Fibroblast of the conjunctiva (primary cell): ENCODE measurements at regions not wholly inside any gene's neighbourhood (a gene's known extent, or its start where the extent isn't known, plus 50 kb on each side); places are given as distances from the start of the nearest gene placed in this dataset.
"Not testable (repeated sequence)": the region's sequence is repeated elsewhere in the genome, so short reads cannot be mapped to it uniquely, and the experiment has no call there.

ENCODE experiments used
- DNase-seq: peaks from one replicate; pipeline ENCODE4 v3.0.0-alpha.2; 2010; ENCODE audit warnings: low read depth

DNA sequence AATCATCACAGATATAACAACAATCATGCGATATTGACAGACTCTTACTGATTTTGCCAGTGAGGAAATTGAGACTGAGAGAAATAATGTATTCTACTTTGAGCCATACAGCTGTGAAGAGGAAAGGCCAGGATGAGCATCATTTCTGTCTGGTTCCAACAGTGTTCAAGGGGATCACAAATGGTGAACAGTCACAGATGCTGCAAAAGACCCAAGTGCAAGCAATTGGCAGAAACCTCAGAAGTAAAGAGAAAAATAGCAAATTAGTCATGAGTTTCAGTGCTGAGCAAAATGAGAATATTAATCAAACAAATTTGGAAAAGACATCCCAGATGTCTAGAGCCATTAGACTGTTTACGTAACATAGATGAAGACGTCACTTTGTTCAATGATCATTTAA, 114.1 kb downstream of the RAB38 start:
- DNase-seq: no peak

DNA sequence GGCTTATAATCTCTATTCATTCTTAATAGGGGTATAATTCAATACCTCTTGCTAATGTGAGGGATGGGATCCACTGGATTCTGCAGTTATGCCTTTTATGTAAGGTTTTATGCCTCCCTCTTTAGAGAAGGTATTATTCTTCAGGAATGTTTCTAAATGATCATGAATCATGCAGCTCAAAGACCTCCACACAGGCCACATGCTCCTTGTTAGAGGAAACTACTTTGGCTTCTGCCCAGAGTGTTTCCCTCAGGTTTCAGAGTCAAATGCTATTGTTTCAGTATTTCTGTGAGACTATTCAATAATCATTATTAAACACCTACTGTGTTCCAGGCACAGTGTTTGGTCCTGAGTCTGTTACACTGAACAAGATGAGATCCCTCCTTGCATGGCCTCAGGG, 115.9 kb downstream of the RAB38 start:
- no peak for DNase-seq

DNA sequence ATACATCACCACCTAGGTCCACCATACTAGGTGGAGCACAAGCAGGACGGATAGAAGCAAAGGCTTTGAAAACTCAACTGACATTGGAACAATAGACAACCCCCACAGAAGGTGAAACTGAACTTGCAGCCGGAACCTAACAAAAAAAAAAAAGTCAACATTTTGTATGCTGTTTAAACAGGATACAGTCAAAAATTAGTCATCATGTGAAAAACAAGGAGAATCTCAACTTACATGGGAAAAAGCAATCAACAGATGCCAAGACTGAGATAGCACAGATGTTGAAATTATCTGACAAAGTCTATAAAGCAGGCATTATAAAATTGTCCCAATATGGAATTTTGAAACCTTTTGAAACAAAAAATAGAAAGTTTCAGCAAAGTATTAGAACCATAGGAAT, 123.8 kb downstream of the RAB38 start:
- DNase-seq: no peak

DNA sequence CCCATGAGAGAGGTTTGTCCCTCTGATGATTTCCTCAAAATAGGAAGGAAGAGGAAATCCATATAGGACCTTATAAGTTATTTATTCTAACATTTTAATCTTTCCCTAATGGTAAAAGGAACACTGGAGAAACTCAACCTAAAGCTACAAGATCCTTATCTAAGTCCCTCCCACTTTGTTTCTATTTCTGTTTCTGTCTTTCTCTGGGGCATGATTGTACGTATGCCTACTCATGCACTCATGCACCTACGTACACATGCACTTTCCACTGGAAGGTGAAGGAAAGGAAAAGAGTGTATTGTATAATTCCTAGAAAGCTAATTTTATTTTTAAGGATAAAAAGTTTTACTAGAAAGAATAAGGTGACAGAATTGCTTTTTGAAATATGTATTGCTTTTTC, 125.0 kb downstream of the RAB38 start:
- no peak for DNase-seq

DNA sequence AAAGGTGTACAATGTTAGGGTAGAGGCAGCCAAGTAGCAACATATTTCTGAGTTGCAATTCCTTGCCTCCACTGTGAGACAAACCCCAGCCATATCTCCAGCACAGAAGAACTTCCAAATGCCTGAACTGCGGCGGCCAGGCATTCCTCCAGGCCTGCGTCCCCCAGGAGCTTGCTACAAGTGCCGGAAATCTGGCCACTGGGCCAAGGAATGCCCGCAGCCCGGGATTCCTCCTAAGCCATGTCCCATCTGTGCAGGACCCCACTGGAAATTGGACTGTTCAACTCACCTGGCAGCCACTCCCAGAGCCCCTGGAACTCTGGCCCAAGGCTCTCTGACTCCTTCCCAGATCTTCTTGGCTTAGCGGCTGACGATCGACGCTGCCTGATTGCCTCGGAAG, 130.0 kb downstream of the RAB38 start:
- DNase-seq: not testable (repeated sequence)

DNA sequence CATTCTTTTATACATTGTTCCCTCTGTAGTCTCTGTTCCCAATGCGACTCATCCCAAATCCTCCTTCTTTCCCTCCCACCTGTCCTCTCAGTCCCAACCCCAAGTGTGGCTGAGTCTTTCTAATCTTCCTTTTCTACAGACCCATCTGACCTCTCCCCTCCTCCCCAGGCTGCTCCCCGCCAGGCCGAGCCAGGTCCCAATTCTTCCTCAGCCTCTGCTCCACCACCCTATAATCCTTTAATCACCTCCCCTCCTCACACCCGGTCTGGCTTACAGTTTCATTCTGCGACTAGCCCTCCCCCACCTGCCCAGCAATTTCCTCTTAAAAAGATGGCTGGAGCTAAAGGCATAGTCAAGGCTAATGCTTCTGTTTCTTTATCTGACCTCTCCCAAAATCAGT, 130.6 kb downstream of the RAB38 start:
- not testable (repeated sequence) for DNase-seq

DNA sequence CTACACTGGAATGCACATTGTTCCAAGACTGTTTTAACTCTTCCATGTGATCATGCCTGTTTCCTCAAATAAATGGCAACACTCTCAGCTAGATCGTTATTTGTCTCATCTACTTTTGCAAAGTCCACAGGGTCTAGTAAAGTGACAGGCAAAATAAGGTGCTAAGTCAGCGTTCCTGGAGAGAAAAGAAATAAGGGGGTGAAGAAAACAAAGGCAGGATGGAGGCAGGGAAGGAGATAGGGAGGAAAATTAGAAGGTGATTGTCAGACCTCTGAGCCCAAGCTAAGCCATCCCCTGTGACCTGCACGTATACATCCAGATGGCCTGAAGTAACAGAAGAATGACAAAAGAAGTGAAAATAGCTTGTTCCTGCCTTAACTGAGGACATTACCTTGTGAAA, 132.1 kb downstream of the RAB38 start:
- DNase-seq: no peak

DNA sequence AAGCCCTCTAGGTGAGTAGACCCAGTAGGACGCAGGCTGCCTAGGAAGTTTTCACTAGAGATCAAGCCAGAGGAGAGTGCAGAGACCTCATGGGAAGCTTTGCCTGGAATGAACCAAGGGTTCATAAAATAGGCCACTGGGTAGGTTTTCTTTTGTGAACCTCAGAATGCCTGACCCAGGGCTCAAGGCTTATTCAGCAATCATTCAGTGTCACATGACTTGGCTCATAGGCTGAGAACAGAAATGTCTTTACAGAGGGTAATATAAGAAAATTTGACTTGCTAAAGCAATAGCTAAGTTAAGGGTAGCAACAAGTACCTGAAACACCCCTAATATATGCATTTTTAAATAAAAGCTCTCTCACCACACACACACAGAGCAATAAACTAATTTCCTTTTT, 132.6 kb downstream of the RAB38 start:
- DNase-seq: no peak

DNA sequence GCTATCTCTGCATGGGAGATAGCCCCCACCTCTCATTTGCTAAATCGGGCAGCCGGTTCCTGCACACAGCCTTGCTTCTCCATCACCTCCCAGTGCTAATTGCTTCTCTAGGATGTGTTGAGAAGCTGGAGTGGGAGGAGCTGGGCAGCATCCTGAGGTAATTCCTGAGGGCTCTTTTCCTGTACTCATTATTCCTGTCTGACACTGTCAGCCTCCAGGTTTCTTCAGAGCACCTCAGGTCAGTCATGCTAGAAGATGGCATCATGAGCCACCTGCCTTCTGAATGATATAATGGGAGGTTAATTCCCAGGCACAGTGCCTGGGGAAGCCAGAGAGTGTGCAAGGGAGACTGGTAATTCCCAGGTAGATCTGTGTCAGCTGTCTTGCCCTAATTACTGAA, 133.0 kb downstream of the RAB38 start:
- no peak for DNase-seq

DNA sequence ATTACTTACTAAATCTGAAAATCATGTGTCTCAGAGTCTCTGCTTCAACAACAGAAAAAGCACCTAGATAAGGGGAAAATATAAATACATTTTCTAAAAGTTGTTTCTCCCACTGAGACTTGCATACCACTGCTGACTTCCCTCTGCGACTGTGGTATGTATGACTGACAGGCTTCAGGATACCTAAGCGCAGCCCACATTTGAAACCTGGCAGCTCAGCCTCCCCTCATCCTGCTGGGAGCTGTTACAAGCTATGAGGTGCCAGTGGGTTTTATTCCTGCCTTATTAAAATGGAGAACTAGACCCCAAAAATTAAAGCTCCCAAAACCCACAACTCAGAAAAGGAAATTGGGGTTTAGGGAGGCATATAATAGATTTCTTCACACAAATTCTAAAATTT, 133.6 kb downstream of the RAB38 start:
- DNase-seq: no peak

DNA sequence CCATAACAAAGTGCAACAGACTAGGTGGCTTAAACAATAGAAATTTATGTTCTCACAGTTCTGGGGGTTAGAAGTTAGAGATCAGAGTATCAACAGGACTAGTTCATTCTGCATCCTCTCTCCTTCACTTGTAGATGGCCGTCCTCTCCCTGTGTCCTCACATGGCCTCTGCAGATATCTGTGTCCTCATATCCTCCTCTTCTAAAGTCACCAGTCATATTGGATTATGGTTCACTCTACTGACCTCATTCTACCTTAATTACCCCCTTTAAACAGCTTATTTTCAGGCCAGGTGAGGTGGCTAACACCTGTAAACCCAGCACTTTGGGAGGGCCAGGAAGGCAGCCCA, 135.1 kb downstream of the RAB38 start:
- no peak for DNase-seq

DNA sequence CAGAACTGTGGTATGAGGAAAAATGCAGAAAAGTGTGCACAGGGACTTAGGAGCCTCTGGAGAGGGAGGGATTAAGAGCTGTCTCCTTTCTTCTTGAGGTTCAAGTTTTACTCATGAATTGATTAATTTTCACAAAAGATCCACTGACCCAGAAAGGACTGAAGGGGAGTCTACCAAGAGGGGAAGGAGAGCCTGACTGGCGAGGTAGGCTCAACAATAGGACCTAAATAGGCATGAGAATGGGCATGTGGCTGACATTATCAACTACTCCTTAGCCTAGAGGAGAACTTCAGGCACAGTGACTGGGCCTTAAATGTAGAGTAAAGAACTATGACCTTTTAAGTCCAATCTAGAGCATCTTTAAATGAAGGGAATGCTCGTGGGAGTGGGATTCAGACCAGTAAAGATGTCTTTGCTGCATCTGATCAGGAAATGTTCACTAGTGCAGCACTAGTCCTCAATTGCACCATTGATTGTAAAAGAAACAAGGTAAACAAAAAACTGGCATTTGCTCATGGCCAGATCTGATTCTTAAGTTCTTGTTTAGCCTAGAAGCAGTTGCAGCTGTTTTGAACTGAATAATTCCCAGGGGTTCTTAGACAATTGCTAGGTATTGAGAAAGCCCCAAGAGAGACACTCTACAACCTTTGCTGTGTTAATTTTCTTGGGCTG, 135.6 kb downstream of the RAB38 start:
- DNase-seq: no peak

DNA sequence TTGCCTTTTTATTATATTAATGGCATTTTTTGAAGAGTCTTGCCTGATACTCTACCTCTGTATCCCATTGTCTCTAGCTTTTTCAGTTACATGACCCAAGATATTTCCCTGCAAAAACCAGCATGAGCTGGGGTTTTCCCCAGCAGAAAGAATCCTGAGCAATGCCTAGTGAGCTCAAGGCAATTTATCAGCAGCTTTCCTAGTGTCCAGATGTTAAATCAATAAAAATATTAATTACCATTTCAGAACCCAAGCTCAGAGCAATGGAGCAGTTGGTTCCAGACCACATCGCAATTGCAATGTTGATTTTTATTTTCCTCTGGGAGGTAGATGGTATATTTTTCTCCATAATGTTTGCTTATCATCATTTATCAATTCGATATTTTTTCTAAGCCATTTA, 137.2 kb downstream of the RAB38 start:
- DNase-seq: no peak

DNA sequence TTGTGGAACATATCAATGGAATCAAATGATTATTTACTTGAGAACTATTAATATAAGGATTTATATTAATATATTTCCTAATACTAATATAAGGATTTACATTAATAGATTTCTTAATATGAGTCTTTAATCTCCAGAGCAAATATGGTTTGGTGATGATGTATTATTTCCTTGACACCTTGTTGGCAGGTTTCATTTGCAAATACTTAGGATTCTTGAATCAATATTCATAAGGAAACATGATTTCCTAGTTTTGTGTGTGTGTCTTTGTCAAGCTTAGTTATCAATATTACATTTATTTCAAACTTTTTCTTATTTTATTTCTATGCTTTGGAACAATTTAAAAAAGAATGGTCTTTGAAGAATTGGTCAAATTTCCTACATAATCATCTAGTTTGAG, 138.5 kb downstream of the RAB38 start:
- no peak for DNase-seq

DNA sequence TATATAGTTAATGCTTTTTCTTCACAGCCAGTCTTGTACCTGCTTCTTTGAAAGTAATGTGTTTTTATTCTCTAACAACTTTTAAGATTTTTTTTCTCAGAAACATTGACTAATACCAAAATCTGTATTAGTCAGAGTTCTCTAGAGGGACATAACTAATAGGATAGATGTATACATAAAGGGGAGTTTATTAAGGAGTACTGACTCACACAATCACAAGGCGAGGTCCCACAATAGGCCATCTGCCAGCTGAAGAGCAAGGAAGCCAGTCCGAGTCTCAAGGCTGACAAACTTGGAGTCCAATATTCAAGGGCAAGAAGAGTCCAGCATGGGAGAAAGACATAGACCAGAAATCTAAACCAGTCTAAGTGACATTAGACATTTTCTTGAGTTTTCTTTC, 140.0 kb downstream of the RAB38 start:
- DNase-seq: no peak

DNA sequence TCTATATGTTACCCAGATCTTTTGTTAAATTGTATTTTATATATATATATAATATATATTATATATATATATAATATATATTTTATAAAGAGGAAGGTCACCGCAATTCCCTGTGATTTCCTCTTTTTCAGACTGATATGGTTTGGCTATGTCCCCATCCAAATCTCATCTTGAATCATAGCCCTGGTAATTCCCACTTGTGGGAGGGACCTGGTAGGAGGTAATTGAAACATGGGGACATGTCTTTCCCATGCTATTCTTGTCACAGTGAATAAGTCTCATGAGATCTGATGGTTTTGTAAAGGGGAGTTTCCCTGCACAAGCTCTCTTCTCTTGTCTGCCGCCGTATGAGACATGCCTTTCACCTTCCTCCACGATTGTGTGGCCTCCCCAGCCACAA, 157.6 kb downstream of the RAB38 start:
- no peak for DNase-seq

DNA sequence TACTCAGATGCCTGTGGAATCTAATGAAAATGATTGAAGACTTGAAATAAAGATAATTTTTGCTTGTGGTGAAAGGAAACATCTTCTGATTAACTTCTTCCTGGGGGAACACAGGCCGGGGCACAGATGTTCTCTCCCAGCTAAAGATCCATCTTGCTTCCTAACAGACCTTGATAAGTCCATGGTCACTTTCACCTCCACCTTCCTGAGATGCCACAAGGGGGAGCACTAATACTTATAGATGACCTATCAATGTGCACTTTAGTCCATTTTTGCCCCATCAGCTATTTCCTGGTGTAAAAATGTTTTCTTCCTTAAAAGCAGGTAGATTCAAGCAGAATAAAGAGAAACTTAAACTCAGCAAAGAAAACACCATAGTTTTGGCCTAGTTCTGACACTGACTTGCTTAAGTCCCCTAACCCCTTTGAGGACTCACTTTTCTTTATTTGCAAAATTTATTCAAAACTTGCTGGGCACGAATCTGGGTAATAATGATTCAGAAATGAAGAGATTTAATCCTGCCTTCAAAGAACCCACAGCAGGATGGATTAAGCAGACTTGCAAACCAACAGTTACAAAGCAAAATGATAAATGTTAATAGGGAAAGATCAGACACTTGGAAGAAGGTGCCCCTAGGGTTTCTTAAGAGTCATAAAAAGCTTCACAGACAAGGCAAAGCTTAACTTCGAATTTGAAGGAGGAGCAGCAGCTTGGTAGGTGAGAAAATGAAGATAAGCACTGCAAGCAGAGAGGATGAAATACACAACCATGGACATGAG, 158.7 kb downstream of the RAB38 start:
- peak; percentile 83 for DNase-seq

DNA sequence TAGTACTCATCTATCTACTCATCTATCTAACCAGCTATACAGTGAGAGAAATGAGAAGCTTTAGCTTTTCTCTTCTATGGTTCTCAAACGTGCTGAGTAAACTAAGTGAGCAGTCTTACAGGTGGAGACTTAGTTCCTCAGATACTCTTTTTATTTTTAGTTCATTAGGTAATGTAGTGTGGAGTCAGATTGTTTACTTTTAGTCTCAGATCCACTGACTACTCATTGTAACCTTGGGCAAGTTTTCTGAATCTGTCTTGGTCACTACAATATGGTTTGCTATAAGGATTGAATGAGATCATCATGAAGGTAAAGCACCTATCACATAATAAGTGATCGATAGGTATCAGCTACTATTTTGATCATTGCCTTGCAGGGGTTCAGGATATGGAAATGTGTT, 160.1 kb downstream of the RAB38 start:
- DNase-seq: no peak

DNA sequence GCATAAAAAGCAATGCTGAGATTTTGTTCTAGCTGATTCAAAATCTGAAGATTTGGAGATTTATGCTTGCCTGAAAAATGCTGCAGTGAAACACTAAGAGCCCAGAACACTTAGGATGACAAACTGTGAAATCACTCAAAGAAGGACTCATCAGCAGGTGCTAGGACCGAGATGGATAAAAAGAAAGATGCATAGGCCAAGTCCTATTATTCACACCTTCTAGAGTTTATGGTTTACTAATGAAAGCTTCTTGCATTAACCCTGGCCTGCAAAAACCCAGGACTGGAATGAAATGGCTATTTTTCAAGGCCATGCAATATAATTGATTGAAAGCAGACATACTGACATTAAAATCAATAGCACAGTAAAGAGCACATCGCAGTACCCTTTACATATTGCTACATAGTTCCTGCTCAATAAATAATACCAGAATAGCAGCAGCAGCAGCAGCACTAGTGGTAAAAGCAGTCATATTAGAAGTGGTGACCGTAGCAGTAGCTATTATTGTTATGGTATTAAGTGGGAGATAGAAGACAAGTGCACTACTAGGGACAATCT, 161.7 kb downstream of the RAB38 start:
- no peak for DNase-seq

DNA sequence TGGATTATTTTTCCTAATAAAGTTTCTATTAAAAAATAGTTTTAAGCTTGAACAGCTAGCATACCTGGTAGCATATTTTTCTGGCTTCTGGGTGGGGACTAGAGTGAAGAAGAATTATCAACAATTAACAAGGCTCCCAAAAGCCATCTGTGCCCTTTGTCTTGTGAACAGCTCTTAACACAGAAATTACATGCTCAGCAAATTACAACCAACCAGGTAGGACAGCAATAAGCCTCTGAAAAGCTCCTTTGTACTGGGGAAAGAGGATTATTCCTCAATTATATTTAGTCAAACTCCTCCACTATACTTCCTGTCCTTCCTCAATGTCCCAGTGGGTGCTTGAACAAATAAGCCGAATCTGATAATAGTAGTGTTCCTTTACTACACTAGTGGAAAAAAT, 162.8 kb downstream of the RAB38 start:
- no peak for DNase-seq

DNA sequence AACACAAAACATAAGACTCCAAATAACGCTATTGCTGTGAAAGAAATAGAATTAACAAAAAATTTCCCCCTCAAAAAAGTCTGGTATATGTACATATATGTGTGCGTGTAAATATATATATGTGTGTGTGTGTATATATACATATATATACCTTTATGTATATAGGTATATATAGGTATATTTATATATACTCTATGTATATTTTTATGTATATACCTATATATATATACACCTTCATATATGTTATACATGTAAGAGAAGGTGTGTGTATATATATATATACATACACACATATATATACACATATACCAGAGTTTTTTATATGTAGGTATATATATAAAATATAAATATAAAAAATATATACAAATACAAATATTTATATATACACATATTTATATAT, 199.2 kb downstream of the RAB38 start:
- DNase-seq: no peak

DNA sequence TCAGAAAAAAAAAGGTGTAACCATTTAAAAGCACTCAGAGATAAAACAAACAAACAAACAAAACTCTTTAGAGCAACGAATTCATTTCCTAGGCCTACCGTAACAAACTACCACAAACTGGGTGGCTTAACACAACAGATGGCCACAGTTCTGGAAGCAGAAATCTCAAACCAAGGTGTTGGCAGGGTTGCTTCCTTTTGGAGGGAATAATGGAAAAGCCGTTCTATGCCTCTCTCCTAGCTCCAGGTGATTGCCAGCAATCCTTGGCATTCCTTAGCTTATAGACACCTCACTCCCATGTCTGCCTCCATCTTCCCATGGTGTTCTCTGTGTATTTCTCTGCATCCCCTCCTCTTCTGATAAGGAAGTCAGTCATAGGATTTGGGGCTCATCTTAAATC, 200.4 kb downstream of the RAB38 start:
- DNase-seq: no peak

DNA sequence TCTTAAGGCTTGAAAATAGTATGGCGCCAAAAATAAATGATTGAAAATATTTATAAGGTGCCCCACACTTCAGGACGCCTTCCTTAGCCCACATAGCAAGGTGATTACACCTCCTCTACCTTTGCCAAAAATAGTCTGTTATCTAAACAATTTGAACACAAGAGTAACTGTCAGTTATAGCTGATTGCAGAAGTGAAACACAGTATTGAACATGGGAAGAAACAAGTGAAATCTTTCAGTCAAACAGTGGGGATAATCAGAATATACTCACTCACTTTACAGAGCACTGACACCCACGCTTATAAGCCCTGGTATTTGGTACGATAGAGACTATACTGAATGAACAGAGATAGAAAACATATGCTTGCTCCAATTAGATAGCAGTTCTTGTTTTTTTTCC, 203.1 kb downstream of the RAB38 start:
- no peak for DNase-seq

DNA sequence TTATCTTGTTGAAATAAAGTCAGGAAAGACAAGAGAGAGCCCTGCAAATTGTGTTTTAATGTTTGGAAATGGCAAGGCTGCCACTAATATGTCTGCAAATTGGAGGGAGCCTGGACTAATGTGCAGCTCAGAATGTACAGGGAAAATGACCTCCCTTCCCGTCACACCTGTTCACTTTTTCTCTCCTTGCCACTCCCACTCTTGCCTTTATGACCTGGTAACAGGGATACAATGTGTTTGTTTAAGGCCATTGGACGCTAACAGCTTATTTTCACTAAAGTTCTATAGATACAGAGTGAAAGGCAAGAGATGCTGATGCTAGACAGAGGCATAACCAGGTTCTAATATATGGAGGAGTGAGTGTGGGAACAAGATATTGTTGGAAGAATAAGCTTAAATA, 203.9 kb downstream of the RAB38 start:
- no peak for DNase-seq
